ENCODE measurements at regions not wholly inside any gene's neighbourhood (a gene's known extent, or its start where the extent isn't known, plus 50 kb on each side); places are given as distances from the start of the nearest gene placed in this dataset.

GRCh38 chr1:221564891-221565290 is 177.0 kb downstream of the DUSP10 start:
- Histone ChIP-seq H3K4me3 (no peak overlapping the region), H3K9me3 (no peaks in the 10 kb centered on the region), H3K4me1 (no peaks in the 10 kb centered on the region), H3K27me3 (no peaks in the 10 kb centered on the region), H3K9ac (ENCODE audit: low read depth in 2 of 2, low read length in 2 of 2) (no peak overlapping the region), H3K27ac (no peak overlapping the region), H3K36me3 (no peaks in the 10 kb centered on the region)
- no peak for DNase-seq
- TF ChIP-seq, protein P1, sequence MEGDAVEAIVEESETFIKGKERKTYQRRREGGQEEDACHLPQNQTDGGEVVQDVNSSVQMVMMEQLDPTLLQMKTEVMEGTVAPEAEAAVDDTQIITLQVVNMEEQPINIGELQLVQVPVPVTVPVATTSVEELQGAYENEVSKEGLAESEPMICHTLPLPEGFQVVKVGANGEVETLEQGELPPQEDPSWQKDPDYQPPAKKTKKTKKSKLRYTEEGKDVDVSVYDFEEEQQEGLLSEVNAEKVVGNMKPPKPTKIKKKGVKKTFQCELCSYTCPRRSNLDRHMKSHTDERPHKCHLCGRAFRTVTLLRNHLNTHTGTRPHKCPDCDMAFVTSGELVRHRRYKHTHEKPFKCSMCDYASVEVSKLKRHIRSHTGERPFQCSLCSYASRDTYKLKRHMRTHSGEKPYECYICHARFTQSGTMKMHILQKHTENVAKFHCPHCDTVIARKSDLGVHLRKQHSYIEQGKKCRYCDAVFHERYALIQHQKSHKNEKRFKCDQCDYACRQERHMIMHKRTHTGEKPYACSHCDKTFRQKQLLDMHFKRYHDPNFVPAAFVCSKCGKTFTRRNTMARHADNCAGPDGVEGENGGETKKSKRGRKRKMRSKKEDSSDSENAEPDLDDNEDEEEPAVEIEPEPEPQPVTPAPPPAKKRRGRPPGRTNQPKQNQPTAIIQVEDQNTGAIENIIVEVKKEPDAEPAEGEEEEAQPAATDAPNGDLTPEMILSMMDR (IDR thresholded peaks at IDR 0.05): no peak
- intact Hi-C loops (cut with DNase I): no loop called here

- intact Hi-C loops (cut with DNase I): no loop called here
- Histone ChIP-seq H3K27ac (no peak overlapping the region), H3K36me3 (no peaks in the 10 kb centered on the region), H3K9ac (ENCODE audit: low read depth in 2 of 2, low read length in 2 of 2) (no peak overlapping the region), H3K4me3 (no peak overlapping the region), H3K9me3 (no peaks in the 10 kb centered on the region), H3K4me1 (no peaks in the 10 kb centered on the region), H3K27me3 (no peaks in the 10 kb centered on the region)
- TF ChIP-seq, protein P1 (IDR thresholded peaks at IDR 0.05): no peak
- DNase-seq: no peak
Observed at GRCh38 chr1:221565711-221566110, 176.2 kb downstream of the DUSP10 start.

DNA sequence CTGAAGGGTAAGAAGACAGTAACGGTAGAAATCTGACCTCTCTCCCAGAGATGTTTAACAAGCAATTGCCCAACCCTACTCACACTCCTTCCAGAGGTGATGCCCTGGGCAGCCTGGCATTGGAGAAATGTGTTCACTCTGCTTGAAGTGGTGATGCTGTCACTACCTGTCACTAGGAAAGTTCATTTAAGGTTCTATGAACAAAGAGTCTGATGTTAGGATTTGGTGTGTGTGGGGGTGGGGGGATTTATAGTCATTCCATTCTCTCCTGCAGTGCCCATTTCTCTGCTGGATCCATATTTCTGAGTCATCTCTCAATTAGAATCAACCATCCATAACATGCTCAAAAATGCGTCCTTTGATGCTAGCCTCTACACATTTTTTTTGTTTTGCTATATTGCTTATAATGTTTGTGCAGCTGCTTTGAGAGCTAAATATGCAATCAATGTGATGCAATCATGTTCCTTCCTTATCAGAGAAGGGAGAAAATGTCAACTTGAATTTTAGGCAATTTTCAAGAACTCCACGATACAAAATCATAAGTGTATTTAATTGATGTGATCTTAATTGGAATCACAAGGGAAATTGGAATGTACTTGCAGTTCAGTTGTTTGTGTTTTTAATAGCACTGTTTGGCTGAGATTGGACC is 173.9 kb downstream of the DUSP10 start:
- no peak for DNase-seq
- Histone ChIP-seq H3K27me3 (no peaks in the 10 kb centered on the region), H3K36me3 (no peaks in the 10 kb centered on the region), H3K27ac (no peak overlapping the region), H3K4me3 (no peak overlapping the region), H3K9ac (ENCODE audit: low read depth in 2 of 2, low read length in 2 of 2) (no peak overlapping the region), H3K4me1 (no peaks in the 10 kb centered on the region), H3K9me3 (no peaks in the 10 kb centered on the region)
- intact Hi-C loops (cut with DNase I): no loop called here
- TF ChIP-seq, protein P1 (IDR thresholded peaks at IDR 0.05): no peak

GRCh38 chr1:221573756-221574155 is 168.1 kb downstream of the DUSP10 start:
- H3K9ac ChIP-seq (ENCODE audit: low read depth in 2 of 2, low read length in 2 of 2): no peak overlapping the region
- no peak overlapping the region for H3K4me3 ChIP-seq
- no peak for DNase-seq
- no peaks in the 10 kb centered on the region for H3K36me3 ChIP-seq
- H3K4me1 ChIP-seq: no peaks in the 10 kb centered on the region
- H3K9me3 ChIP-seq: no peaks in the 10 kb centered on the region
- H3K27ac ChIP-seq: no peak overlapping the region
- TF ChIP-seq, protein P1 (IDR thresholded peaks at IDR 0.05): no peak
- intact Hi-C loops (cut with DNase I): no loop called here
- no peaks in the 10 kb centered on the region for H3K27me3 ChIP-seq

- Histone ChIP-seq H3K4me3 (no peak overlapping the region), H3K4me1 (no peaks in the 10 kb centered on the region), H3K27me3 (no peaks in the 10 kb centered on the region), H3K36me3 (no peaks in the 10 kb centered on the region), H3K9me3 (no peaks in the 10 kb centered on the region), H3K27ac (no peak overlapping the region), H3K9ac (ENCODE audit: low read depth in 2 of 2, low read length in 2 of 2) (no peak overlapping the region)
- TF ChIP-seq, protein P1 (IDR thresholded peaks at IDR 0.05): no peak
- no peak for DNase-seq
- intact Hi-C loops (cut with DNase I): no loop called here
Observed at GRCh38 chr1:221574529-221574928, 167.4 kb downstream of the DUSP10 start.
